ENCODE measurements at regions not wholly inside any gene's neighbourhood (a gene's known extent, or its start where the extent isn't known, plus 50 kb on each side); places are given as distances from the start of the nearest gene placed in this dataset.
"Not testable (repeated sequence)": the region's sequence is repeated elsewhere in the genome, so short reads cannot be mapped to it uniquely, and the experiment has no call there.

- TF ChIP-seq ATF3 (IDR thresholded peaks at IDR 0.05; ENCODE audit: insufficient read depth, low read depth, low read length) (no peak), ASH2L (IDR thresholded peaks at IDR 0.05; ENCODE audit: low read length) (no peak)
Observed at GRCh38 chr20:5678777-5679176, 68.0 kb upstream of the GPCPD1 start (continued).

- not testable (repeated sequence) for H2BK12ac ChIP-seq (ENCODE audit: low read depth, low read length); H2BK15ac ChIP-seq (ENCODE audit: low read length); H4K91ac ChIP-seq (replicated peaks; ENCODE audit: insufficient read length, low read length); H3K4me2 ChIP-seq (ENCODE audit: insufficient read depth in 1 of 2, low read depth in 2 of 2, low read length in 2 of 2); H3K9ac ChIP-seq (replicated peaks in 1 of 4; ENCODE audit: extremely low read depth in 1 of 4, low read depth in 3 of 4, low read length in 3 of 4); H3K79me1 ChIP-seq (ENCODE audit: low read depth, low read length); H3K4me1 ChIP-seq (replicated peaks in 1 of 4; ENCODE audit: control insufficient read depth in 3 of 4, insufficient read depth in 4 of 4, low read length in 3 of 4); H2AFZ ChIP-seq (ENCODE audit: low read length); H3K14ac ChIP-seq (ENCODE audit: insufficient read length); H3K36me3 ChIP-seq (ENCODE audit: control insufficient read depth in 2 of 4, insufficient read depth in 4 of 4, low read length in 3 of 4); H2BK20ac ChIP-seq (ENCODE audit: low read length); FAIRE-seq; H2BK5ac ChIP-seq (ENCODE audit: low read depth, low read length); H4K5ac ChIP-seq (ENCODE audit: insufficient read length, low read depth, low read length); H3K23me2 ChIP-seq (ENCODE audit: low read depth, low read length); H3K27ac ChIP-seq (ENCODE audit: low read depth, low read length); H3K23ac ChIP-seq (ENCODE audit: insufficient read length); H3K27me3 ChIP-seq (replicated peaks in 1 of 4; ENCODE audit: control insufficient read depth in 3 of 4, extremely low read depth in 1 of 4, insufficient read depth in 3 of 4, low read length in 3 of 4); H2BK120ac ChIP-seq (replicated peaks; ENCODE audit: low read depth, low read length); DNase-seq (ENCODE audit: low read depth in 1 of 2, low spot score in 2 of 2); H4K20me1 ChIP-seq (replicated peaks in 1 of 2; ENCODE audit: control insufficient read depth in 1 of 2, insufficient read depth in 2 of 2, low read length in 2 of 2); H3K79me2 ChIP-seq (ENCODE audit: control insufficient read depth in 1 of 2, insufficient read depth in 2 of 2, low read length in 2 of 2); H2AK5ac ChIP-seq (ENCODE audit: low read depth, low read length); H4K8ac ChIP-seq (ENCODE audit: extremely low read depth, insufficient read depth, low read length); H3K56ac ChIP-seq (replicated peaks; ENCODE audit: insufficient read length, low read depth, low read length); H3K18ac ChIP-seq (ENCODE audit: extremely low read depth, low read length); H3K4ac ChIP-seq (replicated peaks; ENCODE audit: insufficient read length, low read depth, low read length); H3K9me3 ChIP-seq (ENCODE audit: insufficient read depth in 2 of 2, low read depth in 1 of 2, low read length in 1 of 2); H3K4me3 ChIP-seq (ENCODE audit: extremely low read depth in 1 of 4, insufficient read depth in 2 of 4, low read depth in 3 of 4, low read length in 4 of 4)
- 93% methylated on average over 8 of the region's 8 CpGs; no CpG with 5 or more reads in 1 of the 2 experiments for WGBS, 2 experiments (ENCODE audit: extremely low coverage in 1 of 2, insufficient coverage in 1 of 2, insufficient read length in 1 of 2, insufficient replicate concordance in 2 of 2, low coverage in 1 of 2, low lambda C conversion rate in 2 of 2, missing lambda C conversion rate in 1 of 2)
- POLR2A ChIA-PET (ENCODE audit: partially characterized antibody): interaction anchor here (1.2 kb wide), 1 partner anchor 72 kb away, joined by 3 read pairs; the partner anchor contains the start of gene SHLD1
- CTCF ChIA-PET (ENCODE audit: partially characterized antibody): interaction anchor here (1.3 kb wide), 1 partner anchor 150 kb away, joined by 3 read pairs; no protein-coding TSS in a partner anchor
Observed at GRCh38 chr20:5677944-5678343, 67.1 kb upstream of the GPCPD1 start.

All from H1 (cell line).